ENCODE measurements at regions not wholly inside any gene's neighbourhood (a gene's known extent, or its start where the extent isn't known, plus 50 kb on each side); places are given as distances from the start of the nearest gene placed in this dataset.

DNA sequence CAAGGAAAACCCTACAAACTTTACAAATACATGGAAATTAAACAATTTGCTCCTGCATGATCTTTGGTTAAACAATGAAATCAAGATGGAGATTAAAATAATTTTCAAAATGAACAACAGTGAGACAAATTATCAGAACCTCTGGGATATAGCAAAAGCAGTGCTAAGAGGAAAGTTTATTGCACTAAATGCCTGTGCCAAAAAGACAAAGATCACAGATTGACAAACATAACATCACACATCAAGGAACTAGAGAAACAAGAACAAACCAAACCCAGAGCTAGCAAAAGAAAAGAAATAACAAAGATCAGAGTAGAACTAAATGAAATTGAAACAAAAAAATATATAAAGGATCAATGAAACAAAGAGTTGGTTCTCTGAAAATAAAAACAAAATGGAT is 95.2 kb upstream of the FBXO11 start:
- no peak overlapping the region for H3K4me3 ChIP-seq (ENCODE audit: low read depth, low read length)
- TF ChIP-seq CTCF (IDR thresholded peaks at IDR 0.05; ENCODE audit: low read depth, low read length) = no peak

DNA sequence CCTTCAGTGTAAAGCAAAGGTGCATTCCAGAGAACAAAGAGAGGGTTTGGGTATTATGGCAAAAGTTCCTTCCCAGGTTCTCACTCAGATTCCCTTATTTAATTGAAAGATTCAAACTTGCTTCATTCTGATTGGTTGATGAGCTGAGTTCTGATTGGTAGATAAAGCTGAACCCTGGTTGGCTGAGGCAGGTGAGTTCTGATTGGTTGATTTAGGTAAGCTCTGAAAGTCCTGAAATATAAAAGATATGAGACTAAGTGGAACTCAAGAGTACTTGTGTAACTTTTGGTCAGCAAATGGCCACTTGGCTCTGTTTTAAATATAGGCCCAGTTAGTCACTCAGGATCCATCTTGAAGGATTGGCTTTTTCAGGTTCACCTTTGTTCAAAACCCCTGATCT is 99.8 kb upstream of the FBXO11 start:
- H3K4me3 ChIP-seq (ENCODE audit: low read depth, low read length) = no peak overlapping the region
- no peak for TF ChIP-seq CTCF (IDR thresholded peaks at IDR 0.05; ENCODE audit: low read depth, low read length)

GRCh38 chr2:48007699-48008268 is 101.5 kb upstream of the FBXO11 start:
- no peak for TF ChIP-seq CTCF (IDR thresholded peaks at IDR 0.05; ENCODE audit: low read depth, low read length)
- no peak overlapping the region for H3K4me3 ChIP-seq (ENCODE audit: low read depth, low read length)

DNA sequence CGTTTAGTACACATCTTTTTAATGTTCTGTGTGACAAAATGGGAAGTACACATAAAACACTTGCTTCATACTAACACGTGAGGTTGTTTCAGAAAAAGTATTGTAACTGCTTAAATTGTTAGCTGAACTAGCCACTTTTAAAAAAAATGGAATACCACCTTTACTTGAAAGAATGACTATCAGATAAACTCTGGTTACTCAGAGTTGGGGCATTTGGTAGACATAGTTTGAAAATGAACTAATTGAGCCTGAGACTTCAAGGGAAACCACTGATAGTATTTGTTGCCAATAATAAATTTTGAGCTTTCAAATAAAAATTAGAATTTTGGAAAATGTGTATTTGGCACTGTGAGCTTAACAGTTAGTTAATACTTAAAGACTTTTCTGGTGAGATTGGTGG is 103.0 kb upstream of the FBXO11 start:
- no peak overlapping the region for H3K4me3 ChIP-seq (ENCODE audit: low read depth, low read length)
- no peak for TF ChIP-seq CTCF (IDR thresholded peaks at IDR 0.05; ENCODE audit: low read depth, low read length)

DNA sequence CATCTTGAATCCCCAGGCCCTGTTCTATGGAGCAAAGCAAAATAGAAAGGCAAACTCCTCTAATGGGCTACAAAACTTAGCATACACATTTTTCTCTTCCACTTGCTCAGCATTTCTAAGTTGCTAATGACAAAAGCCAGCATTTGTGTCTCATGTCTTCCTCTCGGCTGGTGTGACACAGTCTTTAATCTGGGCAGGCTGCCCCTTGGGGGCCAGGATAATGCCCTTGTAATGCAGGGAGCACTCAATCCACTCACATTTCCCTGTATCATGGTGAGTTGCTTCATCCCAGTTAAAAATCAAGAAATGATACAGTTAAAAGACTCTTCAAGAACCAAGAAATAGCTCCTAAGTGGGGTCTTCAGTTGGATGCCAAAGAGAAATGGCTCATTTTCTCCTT is 109.1 kb upstream of the FBXO11 start:
- H3K4me3 ChIP-seq (ENCODE audit: low read depth, low read length) = no peak overlapping the region
- no peak for TF ChIP-seq CTCF (IDR thresholded peaks at IDR 0.05; ENCODE audit: low read depth, low read length)

GRCh38 chr2:48016225-48017019 is 110.1 kb upstream of the FBXO11 start:
- H3K4me3 ChIP-seq (ENCODE audit: low read depth, low read length) = no peak overlapping the region
- no peak for TF ChIP-seq CTCF (IDR thresholded peaks at IDR 0.05; ENCODE audit: low read depth, low read length)

GRCh38 chr2:48017136-48017535 is 110.8 kb upstream of the FBXO11 start:
- TF ChIP-seq CTCF (IDR thresholded peaks at IDR 0.05; ENCODE audit: low read depth, low read length) = no peak
- no peak overlapping the region for H3K4me3 ChIP-seq (ENCODE audit: low read depth, low read length)

Data from WI38 (cell line).